ENCODE measurements at regions not wholly inside any gene's neighbourhood (a gene's known extent, or its start where the extent isn't known, plus 50 kb on each side); places are given as distances from the start of the nearest gene placed in this dataset.
A peak's percentile ranks its signal among the peaks of the same experiment; 100 is the strongest.

GRCh38 chr6:99838607-99839006, 155.4 kb downstream of the MCHR2 start:
- intact Hi-C loops (cut with micrococcal nuclease): no loop called here
- Mint-ChIP-seq H3K9me3 (no peaks in the 10 kb centered on the region), H3K27ac (no peak overlapping the region), H3K27me3 (peaks cover 8% of the 10 kb centered on the region), H3K4me1 (ENCODE audit: low read depth) (no peaks in the 10 kb centered on the region), H3K4me3 (no peak overlapping the region), H3K36me3 (no peaks in the 10 kb centered on the region)
- no peak for DNase-seq
- ChIA-PET CTCF (interaction anchor here (0.9 kb wide), 1 partner anchor 29 kb away, joined by 3 read pairs; no protein-coding TSS in a partner anchor), POLR2A (no interaction called here)

- ChIA-PET CTCF (no interaction called here), POLR2A (no interaction called here)
- H3K36me3 Mint-ChIP-seq: no peaks in the 10 kb centered on the region
- no peaks in the 10 kb centered on the region for H3K9me3 Mint-ChIP-seq
- no peak for DNase-seq
- peaks cover 10% of the 10 kb centered on the region for H3K27me3 Mint-ChIP-seq
- no peak overlapping the region for H3K27ac Mint-ChIP-seq
- no peak overlapping the region for H3K4me3 Mint-ChIP-seq
- no peaks in the 10 kb centered on the region for H3K4me1 Mint-ChIP-seq (ENCODE audit: low read depth)
- intact Hi-C loops (cut with micrococcal nuclease): no loop called here
These were observed 152.7 kb downstream of the MCHR2 start for GRCh38 chr6:99841297-99841696.

GRCh38 chr6:99846006-99846405, 148.0 kb downstream of the MCHR2 start:
- no peaks in the 10 kb centered on the region for H3K36me3 Mint-ChIP-seq
- no peak overlapping the region for H3K4me3 Mint-ChIP-seq
- ChIA-PET POLR2A (interaction anchor here (0.9 kb wide), 1 partner anchor 11 kb away, joined by 3 read pairs; no protein-coding TSS in a partner anchor), CTCF (no interaction called here)
- DNase-seq: no peak
- intact Hi-C loops (cut with micrococcal nuclease): no loop called here
- H3K27ac Mint-ChIP-seq: no peak overlapping the region
- H3K9me3 Mint-ChIP-seq: no peaks in the 10 kb centered on the region
- peaks cover 13% of the 10 kb centered on the region for H3K27me3 Mint-ChIP-seq
- no peaks in the 10 kb centered on the region for H3K4me1 Mint-ChIP-seq (ENCODE audit: low read depth)

GRCh38 chr6:99850841-99851240, 143.2 kb downstream of the MCHR2 start:
- H3K36me3 Mint-ChIP-seq: no peaks in the 10 kb centered on the region
- no peak for DNase-seq
- no peak overlapping the region for H3K4me3 Mint-ChIP-seq
- intact Hi-C loops (cut with micrococcal nuclease): no loop called here
- H3K9me3 Mint-ChIP-seq: no peaks in the 10 kb centered on the region
- POLR2A ChIA-PET: no interaction called here
- no peaks in the 10 kb centered on the region for H3K4me1 Mint-ChIP-seq (ENCODE audit: low read depth)
- H3K27me3 Mint-ChIP-seq: peaks cover 25% of the 10 kb centered on the region
- CTCF ChIA-PET: interaction anchor here (1.2 kb wide), 1 partner anchor 17 kb away, joined by 3 read pairs; no protein-coding TSS in a partner anchor
- no peak overlapping the region for H3K27ac Mint-ChIP-seq

- Mint-ChIP-seq H3K27ac (no peak overlapping the region), H3K4me3 (no peak overlapping the region), H3K9me3 (no peaks in the 10 kb centered on the region), H3K27me3 (peaks cover 28% of the 10 kb centered on the region), H3K4me1 (ENCODE audit: low read depth) (no peaks in the 10 kb centered on the region), H3K36me3 (no peaks in the 10 kb centered on the region)
- DNase-seq: no peak
- intact Hi-C loops (cut with micrococcal nuclease): no loop called here
- POLR2A ChIA-PET: no interaction called here
- CTCF ChIA-PET: no interaction called here
These were observed 142.0 kb downstream of the MCHR2 start for GRCh38 chr6:99852031-99852430.

- ChIA-PET POLR2A (no interaction called here), CTCF (interaction anchor here (1.3 to 5.4 kb wide), 7 partner anchors 8 to 279 kb away, joined by 3 to 78 read pairs (median 17); no protein-coding TSS in a partner anchor)
- no peaks in the 10 kb centered on the region for H3K36me3 Mint-ChIP-seq
- H3K27me3 Mint-ChIP-seq: peaks cover 23% of the 10 kb centered on the region
- no peaks in the 10 kb centered on the region for H3K9me3 Mint-ChIP-seq
- no peak overlapping the region for H3K4me3 Mint-ChIP-seq
- no peak overlapping the region for H3K27ac Mint-ChIP-seq
- peaks cover 4% of the 10 kb centered on the region for H3K4me1 Mint-ChIP-seq (ENCODE audit: low read depth)
- intact Hi-C loops (cut with micrococcal nuclease): loop anchor here (5.0 kb wide), 1 partner anchor 135 kb away; no protein-coding TSS in a partner anchor
- no peak for DNase-seq
These were observed 127.0 kb downstream of the MCHR2 start for GRCh38 chr6:99867026-99867425.

- intact Hi-C loops (cut with micrococcal nuclease): loop anchor here (1.0 to 5.0 kb wide), 3 partner anchors 134 to 611 kb away; no protein-coding TSS in a partner anchor
- Mint-ChIP-seq H3K9me3 (no peaks in the 10 kb centered on the region), H3K4me1 (ENCODE audit: low read depth) (peaks cover 4% of the 10 kb centered on the region), H3K27ac (no peak overlapping the region), H3K27me3 (peaks cover 25% of the 10 kb centered on the region), H3K36me3 (no peaks in the 10 kb centered on the region), H3K4me3 (no peak overlapping the region)
- CTCF ChIA-PET: interaction anchor here (0.6 to 5.4 kb wide), 33 partner anchors 9 to 797 kb away, joined by 3 to 78 read pairs (median 4); no protein-coding TSS in a partner anchor
- peak; percentile 81 for DNase-seq
- POLR2A ChIA-PET: no interaction called here
These were observed 125.8 kb downstream of the MCHR2 start for GRCh38 chr6:99868074-99868702.

Measured in activated CD4-positive, alpha-beta memory T cell treated with anti-CD3 and anti-CD28 coated beads for 36 hours (primary cell).